SK-N-MC (cell line): ENCODE measurements at regions not wholly inside any gene's neighbourhood (a gene's known extent, or its start where the extent isn't known, plus 50 kb on each side); places are given as distances from the start of the nearest gene placed in this dataset.
"Not testable (repeated sequence)": the region's sequence is repeated elsewhere in the genome, so short reads cannot be mapped to it uniquely, and the experiment has no call there.

Experiments
- DNase-seq: peaks from one replicate; pipeline ENCODE4 v3.0.0-alpha.2; 2011; ENCODE audit warnings: low read depth, low spot score
- H3K27ac ChIP-seq: fragments of 200-600 bp; sonication (generic); 2 replicates; pipeline ENCODE4 v1.5.1; 2016; ENCODE audit warnings: mixed run types
- H3K36me3 ChIP-seq: fragments of 200-600 bp; sonication (generic); 2 replicates; pipeline ENCODE4 v1.6.1; 2017; ENCODE audit warnings: antibody characterized with exemption, low read length, mixed read lengths; ENCODE audit not compliant: insufficient read depth
- H3K4me3 ChIP-seq: fragments of 200-600 bp; sonication (generic); 2 replicates; pipeline ENCODE4 v1.5.1; 2016
- H3K9ac ChIP-seq: fragments of 200-600 bp; sonication (generic); 2 replicates; pipeline ENCODE4 v1.8.0; 2017; ENCODE audit warnings: mixed run types, mixed read lengths; ENCODE audit not compliant: insufficient read length
- H3K9me3 ChIP-seq: fragments of 200-600 bp; sonication (generic); 2 replicates; pipeline ENCODE4 v1.6.1; 2017; ENCODE audit warnings: low read depth, mild to moderate bottlenecking, antibody characterized with exemption, low read length, moderate library complexity, mixed read lengths
- EZH2 ChIP-seq: fragments of 200-600 bp; sonication (generic); IDR thresholded peaks from one replicate; pipeline ENCODE4 v1.6.1; 2017; ENCODE audit warnings: antibody characterized with exemption
- FOXP2 ChIP-seq: optimal IDR thresholded peaks from 2 replicates; pipeline ENCODE3; 2011; ENCODE audit warnings: mild to moderate bottlenecking, moderate library complexity; ENCODE audit not compliant: insufficient read depth; ENCODE audit errors: extremely low read length, control extremely low read depth
- POLR2AphosphoS5 ChIP-seq: IDR thresholded peaks from 2 replicates; pipeline ENCODE4 v1.6.1; 2012; ENCODE audit warnings: mild to moderate bottlenecking, low read depth, low read length, borderline replicate concordance

- DNase-seq, result no peak
- Histone ChIP-seq H3K9ac (no peak overlapping the region), H3K36me3 (no peaks in the 10 kb centered on the region), H3K9me3 (no peaks in the 10 kb centered on the region), H3K27ac (no peak overlapping the region), H3K4me3 (no peak overlapping the region)
- no peak for TF ChIP-seq FOXP2
- TF ChIP-seq EZH2, result no peak
- no peak for TF ChIP-seq POLR2AphosphoS5
These were observed 402.9 kb upstream of the TYRP1 start for GRCh38 chr9:12290166-12290869.

- no peak for DNase-seq
- no peaks in the 10 kb centered on the region for H3K9me3 ChIP-seq
- no peaks in the 10 kb centered on the region for H3K36me3 ChIP-seq
- no peak overlapping the region for H3K9ac ChIP-seq
- TF ChIP-seq FOXP2 (no peak), POLR2AphosphoS5 (no peak), EZH2 (no peak)
- H3K4me3 ChIP-seq, result no peak overlapping the region
- no peak overlapping the region for H3K27ac ChIP-seq
These were observed 388.0 kb upstream of the TYRP1 start for GRCh38 chr9:12305211-12305610.

- no peak for DNase-seq
- Histone ChIP-seq H3K9me3 (no peaks in the 10 kb centered on the region), H3K36me3 (no peaks in the 10 kb centered on the region), H3K27ac (no peak overlapping the region), H3K9ac (no peak overlapping the region), H3K4me3 (no peak overlapping the region)
- TF ChIP-seq POLR2AphosphoS5, result no peak
- TF ChIP-seq EZH2, result no peak
- TF ChIP-seq FOXP2, result no peak
These were observed 378.6 kb upstream of the TYRP1 start for GRCh38 chr9:12314589-12314988.

- H3K36me3 ChIP-seq, result no peaks in the 10 kb centered on the region
- DNase-seq, result no peak
- TF ChIP-seq EZH2 (no peak), POLR2AphosphoS5 (no peak), FOXP2 (no peak)
- no peak overlapping the region for H3K9ac ChIP-seq
- no peaks in the 10 kb centered on the region for H3K9me3 ChIP-seq
- no peak overlapping the region for H3K4me3 ChIP-seq
- H3K27ac ChIP-seq, result no peak overlapping the region
These were observed 374.2 kb upstream of the TYRP1 start for GRCh38 chr9:12318732-12319685.

DNA sequence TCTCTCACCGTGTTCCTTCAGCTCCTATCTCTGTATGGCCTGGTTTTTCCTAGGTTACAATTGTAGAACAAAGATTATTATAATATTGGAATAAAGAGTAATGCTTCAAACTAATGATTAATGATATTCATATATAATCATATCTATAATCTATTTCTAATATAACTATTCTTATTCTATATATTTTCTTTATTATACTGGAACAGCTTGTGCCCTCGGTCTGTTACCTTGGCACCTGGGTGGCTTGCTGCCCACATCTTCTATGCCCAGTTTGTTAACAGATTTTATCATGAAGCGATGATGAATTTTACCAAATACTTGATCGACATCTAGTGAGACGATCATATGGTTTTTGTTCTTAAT lies 363.6 kb upstream of the TYRP1 start:
- Histone ChIP-seq H3K36me3 (no peaks in the 10 kb centered on the region), H3K9ac (no peak overlapping the region), H3K27ac (no peak overlapping the region), H3K9me3 (no peaks in the 10 kb centered on the region; the same call in 1 of the 2 replicates), H3K4me3 (no peak overlapping the region)
- TF ChIP-seq EZH2, result no peak
- no peak for TF ChIP-seq POLR2AphosphoS5
- TF ChIP-seq FOXP2, result no peak
- DNase-seq, result no peak

GRCh38 chr9:12333966-12334365 lies 359.2 kb upstream of the TYRP1 start:
- not testable (repeated sequence) for H3K36me3 ChIP-seq, H3K27ac ChIP-seq, DNase-seq, H3K9ac ChIP-seq, H3K9me3 ChIP-seq, H3K4me3 ChIP-seq

- Histone ChIP-seq H3K36me3 (no peaks in the 10 kb centered on the region), H3K4me3 (no peak overlapping the region), H3K9me3 (no peaks in the 10 kb centered on the region), H3K9ac (no peak overlapping the region), H3K27ac (no peak overlapping the region)
- DNase-seq, result no peak
- TF ChIP-seq FOXP2 (no peak), EZH2 (no peak), POLR2AphosphoS5 (no peak)
These were observed 342.4 kb upstream of the TYRP1 start for GRCh38 chr9:12350775-12351174.

DNA sequence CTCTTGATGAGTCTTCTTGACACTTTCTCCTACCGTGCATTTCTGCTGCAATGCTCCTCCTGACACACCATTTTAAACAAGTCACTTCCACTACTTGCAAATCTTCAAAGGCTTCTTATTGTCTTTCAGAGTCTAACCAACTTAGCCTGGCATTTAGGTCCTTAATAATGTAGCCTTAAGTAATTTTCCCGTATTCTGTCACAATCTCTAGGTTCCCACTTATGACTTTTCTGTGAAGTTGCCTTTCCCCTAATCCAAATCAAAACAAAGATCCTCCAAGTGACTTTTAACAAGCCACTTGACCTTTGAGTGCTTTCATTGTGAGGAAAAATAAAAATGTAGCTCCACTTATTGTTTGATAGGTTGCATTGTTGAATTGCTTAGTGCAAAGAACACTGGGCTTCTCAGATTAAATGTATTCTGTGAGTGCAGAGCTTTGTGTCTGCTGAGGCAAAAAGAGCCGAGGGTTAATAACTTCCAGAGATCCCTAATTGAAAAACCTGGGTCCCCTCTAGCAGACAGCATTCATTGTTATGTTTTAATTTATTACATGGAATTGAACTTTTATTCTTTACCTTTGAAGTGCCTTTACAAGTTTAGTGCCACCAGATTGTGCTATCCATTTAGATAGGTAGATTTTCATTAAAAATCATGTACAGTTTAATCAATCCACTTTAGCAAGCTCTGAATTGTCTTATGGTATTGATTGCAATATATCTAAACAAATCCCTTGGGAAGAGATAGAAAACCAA lies 341.7 kb upstream of the TYRP1 start:
- DNase-seq, result no peak
- Histone ChIP-seq H3K9me3 (no peaks in the 10 kb centered on the region), H3K9ac (no peak overlapping the region), H3K36me3 (no peaks in the 10 kb centered on the region), H3K4me3 (no peak overlapping the region), H3K27ac (no peak overlapping the region)
- TF ChIP-seq FOXP2 (no peak), EZH2 (no peak), POLR2AphosphoS5 (no peak)
